ENCODE measurements at regions not wholly inside any gene's neighbourhood (a gene's known extent, or its start where the extent isn't known, plus 50 kb on each side); places are given as distances from the start of the nearest gene placed in this dataset.

DNA sequence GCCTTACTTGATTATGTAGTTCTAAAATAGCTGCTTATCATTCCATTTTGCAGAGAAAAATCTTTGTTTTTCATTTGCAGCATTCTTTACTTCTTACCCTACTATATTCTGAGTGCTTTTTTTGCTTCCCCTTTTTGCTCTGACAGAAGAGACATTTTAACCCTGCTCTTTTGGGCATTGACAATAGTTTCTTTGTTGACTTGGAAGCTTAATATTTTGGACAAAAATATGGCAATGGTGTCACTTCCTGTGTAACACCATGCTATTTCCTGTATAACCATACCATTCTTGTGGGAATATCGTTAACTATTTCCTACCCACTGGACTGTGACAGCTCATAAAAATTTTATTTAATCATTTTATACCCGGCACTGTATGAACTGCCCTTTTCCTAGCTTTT, 747.1 kb downstream of the CDH8 start:
- TF ChIP-seq, protein P1, sequence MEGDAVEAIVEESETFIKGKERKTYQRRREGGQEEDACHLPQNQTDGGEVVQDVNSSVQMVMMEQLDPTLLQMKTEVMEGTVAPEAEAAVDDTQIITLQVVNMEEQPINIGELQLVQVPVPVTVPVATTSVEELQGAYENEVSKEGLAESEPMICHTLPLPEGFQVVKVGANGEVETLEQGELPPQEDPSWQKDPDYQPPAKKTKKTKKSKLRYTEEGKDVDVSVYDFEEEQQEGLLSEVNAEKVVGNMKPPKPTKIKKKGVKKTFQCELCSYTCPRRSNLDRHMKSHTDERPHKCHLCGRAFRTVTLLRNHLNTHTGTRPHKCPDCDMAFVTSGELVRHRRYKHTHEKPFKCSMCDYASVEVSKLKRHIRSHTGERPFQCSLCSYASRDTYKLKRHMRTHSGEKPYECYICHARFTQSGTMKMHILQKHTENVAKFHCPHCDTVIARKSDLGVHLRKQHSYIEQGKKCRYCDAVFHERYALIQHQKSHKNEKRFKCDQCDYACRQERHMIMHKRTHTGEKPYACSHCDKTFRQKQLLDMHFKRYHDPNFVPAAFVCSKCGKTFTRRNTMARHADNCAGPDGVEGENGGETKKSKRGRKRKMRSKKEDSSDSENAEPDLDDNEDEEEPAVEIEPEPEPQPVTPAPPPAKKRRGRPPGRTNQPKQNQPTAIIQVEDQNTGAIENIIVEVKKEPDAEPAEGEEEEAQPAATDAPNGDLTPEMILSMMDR (IDR thresholded peaks at IDR 0.05; ENCODE audit: low read depth, low read length, poor library complexity, severe bottlenecking) = no peak
- no peak for TF ChIP-seq EZH2phosphoT487 (IDR thresholded peaks at IDR 0.05; ENCODE audit: borderline replicate concordance, low read length)

All from DOHH2 (cell line).